GM19240 (cell line): ENCODE measurements at regions not wholly inside any gene's neighbourhood (a gene's known extent, or its start where the extent isn't known, plus 50 kb on each side); places are given as distances from the start of the nearest gene placed in this dataset.
"Not testable (repeated sequence)": the region's sequence is repeated elsewhere in the genome, so short reads cannot be mapped to it uniquely, and the experiment has no call there.

Experiments used
- DNase-seq: peaks from one replicate; pipeline ENCODE4 v3.0.0; 2011; ENCODE audit warnings: low spot score; ENCODE audit not compliant: insufficient read length

GRCh38 chr12:124070394-124071074 lies 97.5 kb downstream of the ZNF664 start:
- DNase-seq: not testable (repeated sequence)

- no peak for DNase-seq
These were observed 98.0 kb downstream of the ZNF664 start for GRCh38 chr12:124071075-124071443.

GRCh38 chr12:124073356-124074035 lies 100.5 kb downstream of the ZNF664 start:
- DNase-seq: no peak

- no peak for DNase-seq
These were observed 102.8 kb downstream of the ZNF664 start for GRCh38 chr12:124075841-124076240.

- DNase-seq: no peak
These were observed 104.7 kb downstream of the ZNF664 start for GRCh38 chr12:124077701-124078100.

- DNase-seq: no peak
These were observed 105.8 kb downstream of the ZNF664 start for GRCh38 chr12:124078800-124079199.

GRCh38 chr12:124080649-124081048 lies 107.6 kb downstream of the ZNF664 start:
- no peak for DNase-seq

GRCh38 chr12:124082012-124082411 lies 109.0 kb downstream of the ZNF664 start:
- no peak for DNase-seq

GRCh38 chr12:124082687-124083086 lies 109.7 kb downstream of the ZNF664 start:
- DNase-seq: no peak

- DNase-seq: no peak
These were observed 110.7 kb downstream of the ZNF664 start for GRCh38 chr12:124083708-124084107.

GRCh38 chr12:124085419-124086296 lies 112.6 kb downstream of the ZNF664 start:
- no peak for DNase-seq

- DNase-seq: no peak
These were observed 113.4 kb downstream of the ZNF664 start for GRCh38 chr12:124086299-124086898.

- DNase-seq: no peak
These were observed 114.4 kb downstream of the ZNF664 start for GRCh38 chr12:124087266-124088051.

GRCh38 chr12:124088217-124088907 lies 115.3 kb downstream of the ZNF664 start:
- DNase-seq: no peak

GRCh38 chr12:124089181-124089914 lies 116.3 kb downstream of the ZNF664 start:
- DNase-seq: not testable (repeated sequence)

- DNase-seq: no peak
These were observed 118.8 kb downstream of the ZNF664 start for GRCh38 chr12:124091835-124092234.

- DNase-seq: not testable (repeated sequence)
These were observed 119.5 kb downstream of the ZNF664 start for GRCh38 chr12:124092532-124092931.

- no peak for DNase-seq
These were observed 120.3 kb downstream of the ZNF664 start for GRCh38 chr12:124093297-124093696.

GRCh38 chr12:124094188-124094587 lies 121.2 kb downstream of the ZNF664 start:
- DNase-seq: no peak

GRCh38 chr12:124094733-124095132 lies 121.7 kb downstream of the ZNF664 start:
- no peak for DNase-seq
